ENCODE measurements at regions not wholly inside any gene's neighbourhood (a gene's known extent, or its start where the extent isn't known, plus 50 kb on each side); places are given as distances from the start of the nearest gene placed in this dataset.
"Not testable (repeated sequence)": the region's sequence is repeated elsewhere in the genome, so short reads cannot be mapped to it uniquely, and the experiment has no call there.

GRCh38 chr4:53863736-53864365 lies 200.6 kb downstream of the CHIC2 start:
- peak; percentile 37 for DNase-seq

GRCh38 chr4:53863158-53863557 lies 201.2 kb downstream of the CHIC2 start:
- DNase-seq: peak; percentile 34

- DNase-seq: peak; percentile 91
These were observed 202.4 kb downstream of the CHIC2 start for GRCh38 chr4:53861856-53862610.

- no peak for DNase-seq
These were observed 205.1 kb downstream of the CHIC2 start for GRCh38 chr4:53859305-53859704.

- no peak for DNase-seq
These were observed 205.7 kb downstream of the CHIC2 start for GRCh38 chr4:53858744-53859143.

GRCh38 chr4:53855581-53856250 lies 208.7 kb downstream of the CHIC2 start:
- DNase-seq: no peak

GRCh38 chr4:53854991-53855568 lies 209.3 kb downstream of the CHIC2 start:
- no peak for DNase-seq

GRCh38 chr4:53852343-53852742 lies 212.1 kb downstream of the CHIC2 start:
- DNase-seq: no peak

GRCh38 chr4:53847965-53848364 lies 216.4 kb downstream of the CHIC2 start:
- no peak for DNase-seq

GRCh38 chr4:53844551-53844950 lies 219.9 kb downstream of the CHIC2 start:
- DNase-seq: no peak

GRCh38 chr4:53844133-53844532 lies 220.3 kb downstream of the CHIC2 start:
- DNase-seq: no peak

- no peak for DNase-seq
These were observed 222.7 kb downstream of the CHIC2 start for GRCh38 chr4:53841711-53842110.

- DNase-seq: no peak
These were observed 223.8 kb downstream of the CHIC2 start for GRCh38 chr4:53840643-53841042.

- not testable (repeated sequence) for DNase-seq
These were observed 231.0 kb downstream of the CHIC2 start for GRCh38 chr4:53833302-53834003.

GRCh38 chr4:53832549-53832948 lies 231.9 kb downstream of the CHIC2 start:
- no peak for DNase-seq

GRCh38 chr4:53830511-53830910 lies 233.9 kb downstream of the CHIC2 start:
- DNase-seq: peak; percentile 11

GRCh38 chr4:53821179-53821851 lies 230.0 kb upstream of the LNX1 start:
- no peak for DNase-seq

GRCh38 chr4:53818104-53818503 lies 226.8 kb upstream of the LNX1 start:
- DNase-seq: no peak

- DNase-seq: no peak
These were observed 225.3 kb upstream of the LNX1 start for GRCh38 chr4:53816561-53816960.

- DNase-seq: no peak
These were observed 224.0 kb upstream of the LNX1 start for GRCh38 chr4:53815281-53815680.

- no peak for DNase-seq
These were observed 222.7 kb upstream of the LNX1 start for GRCh38 chr4:53813998-53814397.

GRCh38 chr4:53810643-53811042 lies 219.4 kb upstream of the LNX1 start:
- no peak for DNase-seq
